ENCODE measurements at regions not wholly inside any gene's neighbourhood (a gene's known extent, or its start where the extent isn't known, plus 50 kb on each side); places are given as distances from the start of the nearest gene placed in this dataset.

DNA sequence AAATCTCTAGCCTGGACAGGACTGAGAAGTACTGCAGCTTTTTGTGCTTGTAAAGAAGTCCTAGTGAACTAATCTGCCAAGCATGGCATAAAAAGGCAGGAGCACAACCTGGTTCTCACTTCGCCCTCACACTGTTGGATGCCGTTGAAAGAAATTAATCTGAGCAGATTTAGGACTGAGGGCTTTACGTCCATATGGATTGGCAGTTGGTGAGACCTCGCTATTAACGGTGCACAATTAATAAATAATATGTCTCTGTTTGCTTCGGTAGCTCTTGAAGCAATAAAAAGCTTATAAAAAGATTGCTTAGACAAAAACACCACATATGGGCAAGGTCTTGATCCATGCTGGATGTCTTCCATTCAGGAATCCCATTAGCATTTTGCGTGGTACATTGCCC is 185.6 kb upstream of the EPHA7 start:
- WGBS, result 82% methylated on average over 7 of the region's 7 CpGs
- Histone ChIP-seq H3K36me3 (ENCODE audit: control insufficient read depth in 4 of 4, insufficient read depth in 3 of 4, low read depth in 1 of 4, low read length in 3 of 4) (no peaks in the 10 kb centered on the region), H3K27me3 (ENCODE audit: control insufficient read depth in 4 of 4, insufficient read depth in 4 of 4, low read length in 3 of 4) (no peaks in the 10 kb centered on the region), H3K27ac (ENCODE audit: low read depth in 1 of 2, low read length in 2 of 2) (no peak overlapping the region), H3K4me1 (ENCODE audit: control insufficient read depth in 4 of 4, insufficient read depth in 4 of 4, low read length in 3 of 4) (no peaks in the 10 kb centered on the region), H3K9ac (ENCODE audit: low read depth in 1 of 2, low read length in 2 of 2) (no peak overlapping the region), H3K9me3 (ENCODE audit: control insufficient read depth in 4 of 4, low read length in 3 of 4) (no peaks in the 10 kb centered on the region), H3K4me3 (ENCODE audit: low read depth in 1 of 3, low read length in 3 of 3) (no peak overlapping the region)
- DNase-seq (ENCODE audit: low spot score), result no peak
- TF ChIP-seq TAF1 (conservative IDR thresholded peaks at IDR 0.05) (no peak), ZBTB33 (IDR thresholded peaks at IDR 0.05) (no peak), HNF4G (IDR thresholded peaks at IDR 0.05) (no peak), HNF4A (conservative IDR thresholded peaks at IDR 0.05) (no peak), JUND (IDR thresholded peaks at IDR 0.05) (no peak), SP1 (IDR thresholded peaks at IDR 0.05) (no peak), ATF3 (IDR thresholded peaks at IDR 0.05) (no peak), NR2F2 (IDR thresholded peaks at IDR 0.05) (no peak), YY1 (IDR thresholded peaks at IDR 0.05) (no peak), EGR1 (IDR thresholded peaks at IDR 0.05; ENCODE audit: low read depth in 2 of 2) (no peak), FOXA2 (IDR thresholded peaks at IDR 0.05) (no peak), RXRA (IDR thresholded peaks at IDR 0.05) (no peak), CTCF (IDR thresholded peaks at IDR 0.05; ENCODE audit: low read depth, low read length, missing input control) (no peak), FOXA1 (IDR thresholded peaks at IDR 0.05) (no peak), RAD21 (IDR thresholded peaks at IDR 0.05) (no peak), GABPA (IDR thresholded peaks at IDR 0.05 in 1 of 2, conservative IDR thresholded peaks at IDR 0.05 in 1 of 2) (no peak)
- TF ChIP-seq, protein P1, sequence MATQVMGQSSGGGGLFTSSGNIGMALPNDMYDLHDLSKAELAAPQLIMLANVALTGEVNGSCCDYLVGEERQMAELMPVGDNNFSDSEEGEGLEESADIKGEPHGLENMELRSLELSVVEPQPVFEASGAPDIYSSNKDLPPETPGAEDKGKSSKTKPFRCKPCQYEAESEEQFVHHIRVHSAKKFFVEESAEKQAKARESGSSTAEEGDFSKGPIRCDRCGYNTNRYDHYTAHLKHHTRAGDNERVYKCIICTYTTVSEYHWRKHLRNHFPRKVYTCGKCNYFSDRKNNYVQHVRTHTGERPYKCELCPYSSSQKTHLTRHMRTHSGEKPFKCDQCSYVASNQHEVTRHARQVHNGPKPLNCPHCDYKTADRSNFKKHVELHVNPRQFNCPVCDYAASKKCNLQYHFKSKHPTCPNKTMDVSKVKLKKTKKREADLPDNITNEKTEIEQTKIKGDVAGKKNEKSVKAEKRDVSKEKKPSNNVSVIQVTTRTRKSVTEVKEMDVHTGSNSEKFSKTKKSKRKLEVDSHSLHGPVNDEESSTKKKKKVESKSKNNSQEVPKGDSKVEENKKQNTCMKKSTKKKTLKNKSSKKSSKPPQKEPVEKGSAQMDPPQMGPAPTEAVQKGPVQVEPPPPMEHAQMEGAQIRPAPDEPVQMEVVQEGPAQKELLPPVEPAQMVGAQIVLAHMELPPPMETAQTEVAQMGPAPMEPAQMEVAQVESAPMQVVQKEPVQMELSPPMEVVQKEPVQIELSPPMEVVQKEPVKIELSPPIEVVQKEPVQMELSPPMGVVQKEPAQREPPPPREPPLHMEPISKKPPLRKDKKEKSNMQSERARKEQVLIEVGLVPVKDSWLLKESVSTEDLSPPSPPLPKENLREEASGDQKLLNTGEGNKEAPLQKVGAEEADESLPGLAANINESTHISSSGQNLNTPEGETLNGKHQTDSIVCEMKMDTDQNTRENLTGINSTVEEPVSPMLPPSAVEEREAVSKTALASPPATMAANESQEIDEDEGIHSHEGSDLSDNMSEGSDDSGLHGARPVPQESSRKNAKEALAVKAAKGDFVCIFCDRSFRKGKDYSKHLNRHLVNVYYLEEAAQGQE (IDR thresholded peaks at IDR 0.05), result no peak
- TF ChIP-seq, protein P2, sequence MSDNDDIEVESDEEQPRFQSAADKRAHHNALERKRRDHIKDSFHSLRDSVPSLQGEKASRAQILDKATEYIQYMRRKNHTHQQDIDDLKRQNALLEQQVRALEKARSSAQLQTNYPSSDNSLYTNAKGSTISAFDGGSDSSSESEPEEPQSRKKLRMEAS (IDR thresholded peaks at IDR 0.05), result no peak
